IPS-NIHi7 (cell line): ENCODE measurements at regions not wholly inside any gene's neighbourhood (a gene's known extent, or its start where the extent isn't known, plus 50 kb on each side); places are given as distances from the start of the nearest gene placed in this dataset.
A peak's percentile ranks its signal among the peaks of the same experiment; 100 is the strongest.

Source experiments
- DNase-seq: peaks from one replicate; pipeline ENCODE4 v3.0.0; 2012; ENCODE audit warnings: mixed read lengths; ENCODE audit errors: extremely low spot score

GRCh38 chr13:72379581-72379980 lies 347.8 kb downstream of the MZT1 start:
- DNase-seq = no peak

DNA sequence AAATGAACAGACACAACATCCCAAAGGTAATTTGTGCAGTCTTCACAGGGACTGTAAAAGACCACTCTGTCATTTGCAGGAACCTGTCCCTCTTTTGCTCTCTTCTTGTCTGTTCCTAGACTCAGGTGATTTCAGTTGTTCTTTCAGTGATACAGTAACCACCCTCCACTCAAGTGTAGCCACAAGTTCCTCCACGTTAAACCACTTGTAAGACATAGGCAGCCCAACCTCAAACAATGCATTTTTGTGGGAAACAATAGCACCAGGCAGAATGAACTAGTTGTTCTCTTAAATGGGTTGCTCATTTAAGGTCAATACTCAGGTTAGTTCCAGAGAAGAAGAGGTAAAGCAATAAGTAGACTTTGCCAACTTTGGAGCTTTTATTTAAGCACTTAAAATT lies 359.4 kb downstream of the MZT1 start:
- DNase-seq = no peak

DNA sequence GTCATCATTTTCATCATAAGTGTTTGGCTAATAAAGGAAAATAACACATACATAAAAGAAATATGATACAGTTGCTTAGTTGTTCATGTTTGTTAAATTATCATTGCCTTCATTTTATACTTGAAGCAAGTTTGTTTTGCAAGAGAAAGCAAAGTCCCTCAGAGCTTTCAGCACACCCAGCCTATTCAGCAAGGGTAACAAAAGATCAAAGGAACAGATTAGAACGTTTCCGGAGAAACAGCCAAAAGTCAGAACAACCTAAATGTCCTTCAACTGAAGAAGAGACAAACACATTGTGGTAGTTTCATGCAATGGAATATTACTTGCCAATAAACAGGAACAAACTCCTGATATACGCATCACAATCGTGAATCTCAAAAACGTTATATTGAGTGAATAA lies 380.7 kb downstream of the MZT1 start:
- no peak for DNase-seq

- DNase-seq = no peak
These were observed 385.1 kb downstream of the MZT1 start for GRCh38 chr13:72342364-72342763.

DNA sequence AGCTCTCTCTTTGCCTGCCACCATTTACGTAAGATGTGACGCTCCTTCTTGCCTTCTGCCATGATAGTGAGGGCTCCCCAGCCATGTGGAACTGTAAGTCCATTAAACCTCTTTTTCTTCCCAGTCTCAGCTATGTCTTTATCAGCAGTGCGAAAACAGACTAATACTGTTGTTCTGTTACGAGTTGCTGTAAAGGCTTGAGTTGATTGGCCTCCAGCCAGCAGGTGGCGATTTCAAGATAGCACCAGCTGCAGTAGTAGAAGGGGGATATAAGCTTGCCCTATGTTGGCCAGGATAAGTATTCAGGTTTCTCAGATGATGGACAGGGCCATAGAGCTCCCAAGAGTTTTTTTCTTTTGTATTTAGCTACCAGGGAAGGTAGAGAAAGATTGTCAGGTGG lies 385.5 kb downstream of the MZT1 start:
- no peak for DNase-seq

DNA sequence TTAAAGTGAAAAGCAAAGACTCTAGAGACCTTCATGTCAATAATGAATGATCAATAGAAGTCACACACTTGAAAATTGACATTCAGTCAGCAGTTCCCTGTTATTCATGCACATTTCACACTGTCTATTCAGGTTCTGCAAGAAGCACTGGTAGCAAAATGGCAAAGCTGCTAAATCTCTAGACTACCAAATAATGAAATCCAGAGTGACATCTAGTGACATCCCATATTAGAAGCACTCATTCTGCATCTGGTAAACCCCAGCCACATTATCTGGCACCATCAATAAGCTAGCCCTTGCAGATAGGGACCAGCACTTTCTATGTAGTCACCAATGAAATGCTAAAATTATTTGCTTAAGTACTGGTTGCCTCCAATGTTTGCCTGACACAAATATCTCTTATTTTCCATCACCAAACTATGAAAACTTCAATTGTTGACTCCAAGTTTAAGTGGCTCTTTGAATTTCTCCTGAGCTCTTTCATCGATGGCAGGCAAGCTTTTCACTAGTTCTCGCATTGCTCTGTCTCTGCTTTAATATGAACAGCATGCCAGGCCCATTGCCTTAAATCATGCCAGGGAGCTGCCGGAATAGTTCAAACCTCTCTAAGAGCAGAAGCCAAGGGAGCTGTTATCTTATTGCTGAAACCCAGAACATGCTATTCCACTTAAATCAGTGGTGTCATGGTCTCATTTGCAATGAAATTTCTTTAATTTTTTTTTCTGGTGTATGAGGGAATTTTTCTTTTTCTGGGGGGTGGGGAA lies 409.9 kb downstream of the MZT1 start:
- no peak for DNase-seq

DNA sequence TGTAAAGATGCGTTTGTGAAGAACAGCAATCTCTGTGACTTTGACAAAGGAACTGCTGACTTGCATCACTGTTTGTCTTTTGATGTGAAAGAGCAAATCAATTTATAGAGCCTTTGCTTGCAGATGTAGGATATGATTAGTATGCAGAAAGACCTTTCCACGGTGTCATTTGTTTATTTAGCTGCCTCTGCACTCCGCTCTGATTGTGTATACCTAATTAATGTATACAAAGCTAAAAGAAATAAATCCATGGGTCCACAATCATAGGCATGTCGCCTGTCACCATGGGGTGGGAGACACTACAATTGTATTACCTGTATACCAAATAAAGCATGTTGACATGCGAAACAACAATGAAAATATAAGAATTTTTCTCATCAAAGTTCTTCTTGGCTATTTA lies 410.7 kb downstream of the MZT1 start:
- DNase-seq = no peak

- DNase-seq = no peak
These were observed 412.1 kb downstream of the MZT1 start for GRCh38 chr13:72315312-72315711.

- DNase-seq = no peak
These were observed 413.2 kb downstream of the MZT1 start for GRCh38 chr13:72314210-72314609.

DNA sequence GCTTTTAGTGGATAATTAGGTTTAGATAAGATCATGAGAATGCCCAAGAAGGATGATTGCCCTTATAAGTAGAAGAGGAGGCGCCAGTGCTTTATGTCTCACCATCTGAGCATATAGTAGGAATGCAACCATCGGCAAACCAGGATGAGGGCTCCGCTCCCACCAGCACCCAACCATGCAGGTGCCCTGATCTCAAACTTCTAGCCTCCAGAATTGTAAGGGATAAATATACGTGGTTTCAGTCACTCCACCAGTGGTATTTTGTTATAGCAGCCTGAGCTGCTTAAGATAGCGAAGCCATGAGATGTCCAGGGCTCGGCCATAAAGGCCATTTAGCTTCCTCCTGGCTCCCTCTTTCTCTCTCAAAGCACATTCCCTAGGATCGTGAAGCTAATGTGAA lies 413.9 kb downstream of the MZT1 start:
- DNase-seq = no peak

GRCh38 chr13:72303941-72304746 lies 423.3 kb downstream of the MZT1 start:
- DNase-seq = no peak

DNA sequence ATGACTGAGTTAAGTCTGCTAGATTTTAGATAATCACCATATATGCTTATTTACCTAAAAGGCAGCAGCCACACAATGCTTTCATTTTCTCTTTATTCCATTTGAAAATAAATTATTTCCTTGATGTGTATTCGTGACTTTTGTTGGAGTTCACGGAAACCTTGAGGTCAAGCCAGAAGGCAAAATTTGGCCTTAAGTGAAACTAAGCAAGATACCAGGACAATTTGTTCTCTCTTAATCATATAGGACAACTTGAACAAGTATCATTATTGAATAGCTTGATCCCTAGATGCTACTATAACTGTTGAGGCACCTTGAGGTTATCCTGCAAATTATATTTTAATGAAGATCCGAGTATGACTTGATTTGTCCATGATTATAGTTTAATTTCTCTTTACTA lies 429.2 kb upstream of the DACH1 start:
- no peak for DNase-seq

DNA sequence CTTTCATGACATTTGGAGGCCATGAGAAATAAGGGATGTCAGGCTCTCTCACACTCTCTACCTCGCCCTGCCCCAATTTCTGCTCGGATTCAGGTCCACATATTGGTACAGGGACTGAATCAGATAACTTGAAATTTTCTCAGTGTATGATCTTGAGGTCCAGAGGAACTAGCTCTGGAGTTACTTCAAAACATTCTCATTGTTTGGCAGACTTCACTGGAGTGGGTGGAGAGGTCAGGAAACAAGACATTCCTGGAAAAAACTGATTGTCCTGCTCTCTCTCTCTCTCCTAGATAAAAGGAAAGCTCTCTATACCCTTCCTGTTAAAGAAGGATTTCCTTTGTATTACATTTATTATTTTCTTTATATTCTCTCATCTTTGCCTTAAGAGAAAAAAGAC lies 428.1 kb upstream of the DACH1 start:
- no peak for DNase-seq

GRCh38 chr13:72293206-72293605 lies 426.2 kb upstream of the DACH1 start:
- DNase-seq = no peak

DNA sequence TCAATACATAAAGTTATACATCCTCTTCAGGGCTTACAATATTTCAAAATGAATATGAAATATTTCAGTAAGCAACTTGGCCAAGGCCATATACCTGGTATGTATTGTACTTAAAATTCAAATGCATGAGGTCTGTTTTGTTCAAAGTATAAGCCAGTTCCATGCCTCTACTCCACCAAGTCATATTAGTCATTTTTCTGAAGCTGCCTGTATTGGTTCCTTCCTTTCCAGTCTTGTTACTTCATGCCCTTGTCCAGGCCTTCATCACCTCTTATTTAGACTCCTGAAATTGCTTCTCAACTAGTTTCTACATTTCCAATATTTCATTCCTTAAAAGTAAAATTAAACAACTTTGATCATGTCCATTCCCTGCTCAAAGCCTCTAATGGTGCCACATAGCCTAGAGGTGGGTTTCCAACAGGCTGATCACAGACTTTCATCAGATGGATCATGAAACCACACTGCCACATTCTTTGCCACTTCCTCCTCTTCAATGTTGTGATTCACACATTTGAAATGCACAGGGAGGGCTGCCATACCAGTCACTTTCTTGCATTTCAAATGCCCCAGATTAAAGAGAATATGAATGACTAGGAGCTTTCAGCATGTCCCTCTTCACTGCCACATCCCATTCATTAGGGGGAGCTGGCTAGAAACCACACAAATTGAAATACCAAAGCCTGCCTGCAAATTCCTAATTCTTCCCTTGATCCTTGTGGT lies 424.1 kb upstream of the DACH1 start:
- DNase-seq = peak; percentile 27

DNA sequence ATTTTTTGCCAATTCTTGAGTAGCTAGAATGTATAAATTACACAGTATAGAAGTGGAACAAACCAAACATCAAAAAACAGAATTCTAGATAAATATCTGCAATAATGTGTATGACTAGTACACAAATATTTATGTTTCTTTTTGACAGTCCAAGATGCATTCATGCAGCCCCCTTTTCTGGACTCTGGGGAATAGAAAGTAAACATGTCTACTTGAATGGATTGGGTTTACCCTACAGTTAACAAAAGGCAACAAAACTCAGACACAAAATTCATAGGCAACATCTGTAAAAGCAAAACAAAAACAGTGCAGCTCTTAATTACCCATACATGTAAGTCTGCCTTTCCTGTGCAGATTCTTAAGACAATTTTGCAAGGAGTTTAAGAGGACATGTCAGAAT lies 419.4 kb upstream of the DACH1 start:
- DNase-seq = no peak

- DNase-seq = no peak
These were observed 417.8 kb upstream of the DACH1 start for GRCh38 chr13:72284791-72285190.

DNA sequence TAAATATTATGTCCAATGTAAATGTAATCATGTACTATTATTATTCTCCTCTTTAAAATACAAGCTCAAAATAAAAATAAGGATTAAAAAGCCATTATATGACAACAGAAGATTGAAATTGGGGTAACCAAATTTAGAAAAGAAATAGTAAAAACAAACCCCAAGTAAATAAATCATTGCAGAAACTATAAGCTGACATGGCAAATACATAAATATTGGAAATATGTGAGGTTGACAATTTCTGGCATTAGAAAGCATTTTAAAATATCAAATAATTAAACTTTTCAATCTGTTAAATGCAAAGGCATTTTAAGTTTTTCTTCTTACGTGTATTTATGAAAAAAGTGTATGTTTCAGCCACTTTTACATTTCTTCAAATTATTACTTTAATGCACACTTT lies 394.7 kb upstream of the DACH1 start:
- no peak for DNase-seq

GRCh38 chr13:72259528-72259927 lies 392.5 kb upstream of the DACH1 start:
- no peak for DNase-seq

DNA sequence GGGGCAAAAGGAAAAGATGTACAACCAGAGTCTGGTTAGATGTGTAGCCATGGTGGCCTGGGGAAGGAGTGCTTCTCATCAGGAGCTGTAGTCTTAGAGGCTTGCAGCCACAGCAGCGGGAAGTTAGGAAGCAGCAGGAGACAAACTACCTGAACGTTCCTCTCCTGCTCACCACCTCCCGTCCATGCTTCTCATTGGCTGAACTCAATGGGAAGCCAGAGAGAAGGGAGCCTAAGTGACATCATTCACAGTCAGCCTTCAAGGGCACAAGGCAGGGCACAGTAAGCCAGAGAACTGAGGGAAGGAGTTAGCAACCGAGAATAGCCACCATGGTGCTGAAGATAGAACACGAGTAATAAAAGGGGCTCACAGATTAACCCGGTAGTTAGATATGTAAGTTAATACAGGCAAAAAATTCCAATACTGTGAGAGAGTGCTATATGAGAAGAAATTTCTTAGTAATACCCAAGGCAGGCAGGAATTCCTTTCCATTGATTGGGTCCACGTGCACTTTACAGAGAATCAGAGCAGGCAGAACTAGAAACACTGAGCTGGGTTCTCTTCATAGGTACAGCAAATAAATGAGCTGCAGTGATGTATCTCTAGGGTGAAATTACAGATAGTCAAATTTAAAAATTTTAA lies 391.5 kb upstream of the DACH1 start:
- DNase-seq = peak; percentile 47

DNA sequence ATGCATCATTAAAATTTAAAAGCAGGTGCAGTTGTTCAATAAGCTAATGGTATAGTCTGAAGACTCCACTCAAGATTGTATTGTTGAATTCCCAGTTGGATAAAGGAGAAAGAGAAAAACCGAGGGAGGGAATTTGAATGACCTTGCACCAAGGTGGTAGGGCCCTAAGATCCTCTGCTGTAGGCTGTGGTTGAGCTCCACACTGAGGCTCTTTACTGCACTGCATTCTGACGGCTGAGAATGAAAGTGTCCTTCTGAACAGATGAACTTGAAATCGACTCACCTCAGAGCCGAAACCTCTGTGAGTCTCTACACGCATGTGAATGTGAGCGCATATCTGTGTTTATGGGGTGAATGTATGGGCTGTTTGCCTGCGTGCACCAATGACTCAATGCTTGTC lies 388.9 kb upstream of the DACH1 start:
- peak; percentile 56 for DNase-seq

GRCh38 chr13:72253754-72254153 lies 386.8 kb upstream of the DACH1 start:
- no peak for DNase-seq
